ENCODE measurements at regions not wholly inside any gene's neighbourhood (a gene's known extent, or its start where the extent isn't known, plus 50 kb on each side); places are given as distances from the start of the nearest gene placed in this dataset.

DNA sequence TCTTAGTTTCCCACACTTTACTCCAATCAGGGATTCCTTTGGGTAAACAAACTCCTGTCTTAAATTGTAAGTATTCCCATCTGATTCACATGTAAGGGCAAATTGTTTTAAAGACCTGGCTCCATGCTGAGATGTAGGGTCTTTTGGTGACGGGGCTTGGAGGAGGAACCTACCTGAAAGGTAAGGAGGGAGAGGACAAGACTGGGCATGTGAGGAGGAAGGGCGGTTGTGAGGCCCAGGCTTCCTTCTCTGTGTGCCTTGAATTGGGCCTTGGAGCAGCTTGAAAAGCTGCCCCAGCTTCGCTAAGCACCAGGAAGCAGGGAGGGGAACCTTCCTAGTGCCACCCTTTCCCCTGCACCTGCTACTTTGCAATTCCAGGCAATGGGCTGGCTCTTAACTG is 86.8 kb downstream of the C9orf152 start:
- Histone ChIP-seq H3K79me1 (ENCODE audit: low read depth in 1 of 2, low read length in 2 of 2) (peaks cover 28 to 81% of the 10 kb centered on the region in 2 experiments), H4K91ac (ENCODE audit: insufficient read depth, low read depth, low read length) (no peak overlapping the region), H3K18ac (ENCODE audit: low read depth, low read length) (no peak overlapping the region), H2AK9ac (replicated peaks; ENCODE audit: low read depth, low read length, poor library complexity) (no peak overlapping the region), H3K14ac (replicated peaks; ENCODE audit: low read depth, low read length) (no peak overlapping the region), H3K4ac (ENCODE audit: low read depth, low read length) (no peak overlapping the region), H3K36me3 (ENCODE audit: control insufficient read depth, insufficient read depth, low read length) (peaks cover 6% of the 10 kb centered on the region), H3K9me3 (ENCODE audit: control insufficient read depth, insufficient read depth, low read length) (no peaks in the 10 kb centered on the region), H3K4me2 (ENCODE audit: low read depth, low read length) (no peak overlapping the region), H3K9ac (ENCODE audit: low read depth, low read length) (no peak overlapping the region), H2AK5ac (ENCODE audit: low read depth, low read length) (no peak overlapping the region), H4K5ac (ENCODE audit: low read depth, low read length) (no peak overlapping the region), H2BK20ac (ENCODE audit: low read depth, low read length) (no peak overlapping the region), H4K20me1 (ENCODE audit: insufficient read depth, low read length) (peaks cover 72% of the 10 kb centered on the region), H2AFZ (replicated peaks; ENCODE audit: low read length, poor library complexity) (no peak overlapping the region), H2BK120ac (ENCODE audit: low read depth, low read length) (no peak overlapping the region), H3K56ac (ENCODE audit: extremely low read depth, insufficient read depth, low read length) (no peak overlapping the region), H3K4me1 (ENCODE audit: control insufficient read depth, insufficient read depth, low read length) (peaks cover 34% of the 10 kb centered on the region), H3K27ac (ENCODE audit: insufficient read depth, low read length) (peak overlapping the region; percentile 34; the same call in 1 of the 2 replicates), H3K9me1 (ENCODE audit: insufficient read depth, low read length) (peaks cover 37% of the 10 kb centered on the region), H3K4me3 (ENCODE audit: insufficient read depth, low read depth, low read length) (no peak overlapping the region), H2BK15ac (ENCODE audit: low read depth, low read length) (no peak overlapping the region), H2BK5ac (ENCODE audit: low read depth, low read length, poor library complexity, severe bottlenecking) (peak overlapping the region; percentile 7), H3K23ac (ENCODE audit: low read depth, low read length) (no peak overlapping the region), H3K27me3 (ENCODE audit: control insufficient read depth, insufficient read depth, low read length) (no peaks in the 10 kb centered on the region), H4K8ac (ENCODE audit: low read depth in 2 of 2, low read length in 2 of 2) (no peak overlapping the region; a peak in 1 of 4 replicates)
- POLR2A ChIA-PET (ENCODE audit: unreplicated experiment) = no interaction called here
- DNase-seq (no peak), ATAC-seq (ENCODE audit: low read depth) (no peak)
- no TSS peak for BruUV-seq (replicated peaks)
- in situ Hi-C loops (cut with MboI; ENCODE audit: low sequenced_read_pairs) = no loop called here
- CTCF ChIA-PET = interaction anchor here (1.4 kb wide), 1 partner anchor 11 kb away, joined by 3 read pairs; no protein-coding TSS in a partner anchor
- intact Hi-C loops (cut with micrococcal nuclease) = no loop called here
- dilution Hi-C loops (cut with HindIII; ENCODE audit: low sequenced_read_pairs, unreplicated experiment) = no loop called here
- WGBS, 2 experiments (ENCODE audit: extremely low coverage in 2 of 2, insufficient read length in 1 of 2) = no CpG with 5 or more reads among the region's 3 CpGs
- TF ChIP-seq NFE2L2 (IDR thresholded peaks at IDR 0.05; ENCODE audit: low read depth, low read length) = no peak
- no peak for TF ChIP-seq POLR2A (IDR thresholded peaks at IDR 0.05; ENCODE audit: low read depth, low read length)
- no peak for TF ChIP-seq RCOR1 (IDR thresholded peaks at IDR 0.05; ENCODE audit: insufficient replicate concordance, low read length)
- TF ChIP-seq RFX5 (IDR thresholded peaks at IDR 0.05; ENCODE audit: low read depth, low read length) = no peak
- no peak for TF ChIP-seq MAFK (IDR thresholded peaks at IDR 0.05; ENCODE audit: low read depth, low read length)
- no peak for TF ChIP-seq MAZ (IDR thresholded peaks at IDR 0.05; ENCODE audit: borderline replicate concordance, low read depth, low read length)
- TF ChIP-seq MXI1 (IDR thresholded peaks at IDR 0.05; ENCODE audit: borderline replicate concordance, low read depth, low read length) = no peak
- TF ChIP-seq RAD21 (IDR thresholded peaks at IDR 0.05; ENCODE audit: low read length) = no peak

Data from IMR-90 (cell line).